ENCODE measurements at regions not wholly inside any gene's neighbourhood (a gene's known extent, or its start where the extent isn't known, plus 50 kb on each side); places are given as distances from the start of the nearest gene placed in this dataset.
A peak's percentile ranks its signal among the peaks of the same experiment; 100 is the strongest.
"Not testable (repeated sequence)": the region's sequence is repeated elsewhere in the genome, so short reads cannot be mapped to it uniquely, and the experiment has no call there.

DNA sequence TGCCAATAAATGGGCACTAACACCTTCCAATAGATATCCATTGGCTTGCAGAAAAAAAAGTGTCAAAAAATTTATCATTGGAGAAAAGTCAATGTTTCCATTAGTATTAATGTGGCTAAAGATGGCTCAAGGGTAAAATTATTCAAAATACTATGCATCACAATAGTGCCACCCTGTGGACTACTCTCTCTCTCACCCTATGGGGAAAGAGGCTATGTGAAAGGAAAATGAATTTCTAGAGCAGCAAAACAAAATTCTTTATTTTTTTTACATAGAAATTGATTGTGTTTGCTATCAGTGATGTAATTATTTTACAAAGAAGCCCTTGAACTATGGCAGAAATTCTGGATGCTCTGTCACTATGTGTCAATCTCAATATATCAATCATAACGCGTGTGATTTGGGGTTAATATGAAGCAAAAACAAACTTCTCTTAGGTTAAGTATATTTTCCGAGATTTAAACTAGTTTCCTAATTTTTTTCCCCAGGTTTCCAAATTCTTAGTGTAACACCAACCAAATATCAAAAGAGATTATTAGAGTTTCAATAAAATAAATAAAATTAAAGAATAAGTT, 193.9 kb downstream of the USP22 start:
- not testable (repeated sequence) for DNase-seq

DNA sequence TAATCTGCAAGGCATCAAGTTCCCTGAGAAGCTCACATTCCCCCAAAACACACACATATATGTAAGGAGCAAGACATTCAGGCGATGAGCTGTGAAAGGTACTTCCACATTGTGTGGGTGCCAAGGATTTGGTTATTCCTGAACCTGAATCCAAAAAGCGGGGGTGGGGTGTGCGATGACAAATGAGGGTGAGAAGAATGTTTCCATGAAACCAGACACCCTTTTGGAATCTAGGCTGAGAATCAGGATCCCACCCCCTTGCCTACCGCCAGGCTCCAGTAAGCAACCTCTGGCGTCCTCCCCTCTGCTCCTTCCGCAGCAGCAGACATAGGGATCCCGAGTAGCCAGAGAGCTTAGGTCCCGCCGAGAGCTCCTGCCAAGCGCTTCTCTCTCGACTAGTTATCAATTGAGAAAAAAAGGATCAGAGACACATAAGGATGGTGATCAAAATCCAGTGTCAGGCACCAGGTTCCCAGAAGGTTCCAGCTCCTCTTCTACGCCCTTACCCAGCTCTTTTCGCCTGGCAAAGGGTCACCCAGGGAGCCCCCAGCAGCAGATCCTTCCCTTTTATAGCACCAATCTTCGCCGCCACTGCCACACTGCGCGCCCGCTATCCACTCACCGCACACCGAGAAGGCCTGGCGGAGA, 191.1 kb downstream of the USP22 start:
- peak; percentile 39 for DNase-seq

GRCh38 chr17:20852239-20852989, 190.4 kb downstream of the USP22 start:
- DNase-seq, result peak; percentile 30

DNA sequence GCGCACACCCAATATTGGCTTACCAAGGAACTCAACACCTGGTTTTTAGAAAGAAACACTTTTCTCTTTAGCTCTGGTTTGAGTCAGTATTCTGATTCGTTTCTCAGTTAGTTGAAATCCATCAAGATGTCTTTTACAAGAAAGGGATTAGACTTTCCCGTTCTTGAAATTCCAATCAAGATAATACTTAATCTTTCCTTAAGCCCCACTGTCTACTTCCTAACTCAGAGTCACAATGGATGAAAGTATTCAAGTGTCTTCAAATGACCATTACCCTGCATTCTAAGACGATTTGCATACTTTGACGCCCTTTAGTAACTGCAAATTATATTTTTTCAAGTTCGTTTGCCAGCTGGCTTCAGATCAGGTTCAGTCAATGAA, 189.8 kb downstream of the USP22 start:
- DNase-seq, result no peak

- DNase-seq, result not testable (repeated sequence)
Observed at GRCh38 chr17:20855910-20856470, 186.8 kb downstream of the USP22 start.

- DNase-seq, result not testable (repeated sequence)
Observed at GRCh38 chr17:20866444-20867209, 176.2 kb downstream of the USP22 start.

GRCh38 chr17:20867436-20867937, 175.3 kb downstream of the USP22 start:
- not testable (repeated sequence) for DNase-seq

DNA sequence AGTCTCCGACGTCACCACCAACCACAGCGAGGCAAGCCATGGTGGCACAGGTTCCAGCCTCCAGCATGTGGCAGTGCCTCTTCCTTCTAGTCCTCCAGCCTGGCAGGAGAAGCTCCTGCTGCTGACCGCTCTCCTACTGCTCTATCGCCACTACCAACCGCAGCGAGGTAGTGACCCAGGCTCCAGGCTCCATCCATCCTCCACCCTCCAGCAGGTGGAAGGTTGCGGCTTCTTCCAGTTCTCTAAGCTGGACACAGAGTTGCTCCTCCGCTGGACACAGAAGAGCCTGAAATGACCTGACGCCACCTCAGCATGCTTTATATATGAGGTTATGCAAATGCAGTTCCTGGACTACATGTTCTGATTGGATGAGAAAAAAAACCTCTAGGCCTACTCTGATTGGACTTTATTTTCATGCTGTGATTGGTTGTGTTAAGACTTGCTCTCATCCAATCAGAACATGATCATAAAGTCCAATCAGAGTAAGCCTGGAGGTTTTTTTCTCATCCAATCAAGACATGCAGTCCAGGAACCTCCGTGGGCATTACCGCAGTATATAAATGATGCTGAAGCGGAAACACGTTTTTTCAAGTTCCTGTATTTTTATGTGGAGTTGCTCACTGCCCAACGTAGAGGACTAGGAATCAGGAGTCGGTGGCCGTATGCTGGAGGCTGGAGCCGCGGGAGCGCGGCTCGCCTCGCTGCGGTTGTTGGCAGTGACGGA, 174.7 kb downstream of the USP22 start:
- DNase-seq, result not testable (repeated sequence)

DNA sequence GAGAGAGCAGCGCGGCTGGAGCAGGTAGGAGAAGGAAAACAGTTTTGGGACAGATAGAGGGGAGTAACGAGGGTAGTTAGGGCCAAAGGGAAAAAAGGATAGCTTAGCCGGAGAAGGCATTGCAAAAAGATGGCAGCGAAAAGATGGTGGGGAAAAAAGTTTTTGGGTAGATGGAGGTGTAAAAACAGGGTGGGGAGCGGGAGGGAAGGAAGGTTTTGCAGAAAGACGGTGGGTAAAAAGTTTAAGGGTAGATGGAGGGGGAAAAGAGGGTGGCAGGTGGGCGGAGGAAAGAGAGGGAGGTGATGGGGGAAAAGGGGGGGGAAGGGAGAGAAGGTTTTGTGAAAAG, 174.2 kb downstream of the USP22 start:
- not testable (repeated sequence) for DNase-seq

DNA sequence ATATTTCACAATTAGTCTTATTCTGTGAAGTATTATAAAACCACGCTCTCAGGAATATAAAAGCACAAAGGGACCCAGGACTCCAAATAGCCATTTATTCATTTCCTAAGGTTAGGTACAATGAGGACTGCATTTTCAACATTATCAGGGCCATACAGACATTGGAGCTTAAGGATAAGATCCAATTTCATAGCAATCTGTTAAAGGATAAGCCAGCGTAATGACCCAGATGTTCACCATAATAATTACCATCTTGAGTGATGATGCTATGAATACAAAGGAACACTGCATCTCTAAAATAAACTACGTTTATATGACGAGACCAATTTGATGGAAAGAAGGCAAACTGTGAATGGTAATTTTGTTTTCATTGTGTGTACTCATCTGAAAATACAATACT, 169.6 kb downstream of the USP22 start:
- peak; percentile 44 for DNase-seq

DNA sequence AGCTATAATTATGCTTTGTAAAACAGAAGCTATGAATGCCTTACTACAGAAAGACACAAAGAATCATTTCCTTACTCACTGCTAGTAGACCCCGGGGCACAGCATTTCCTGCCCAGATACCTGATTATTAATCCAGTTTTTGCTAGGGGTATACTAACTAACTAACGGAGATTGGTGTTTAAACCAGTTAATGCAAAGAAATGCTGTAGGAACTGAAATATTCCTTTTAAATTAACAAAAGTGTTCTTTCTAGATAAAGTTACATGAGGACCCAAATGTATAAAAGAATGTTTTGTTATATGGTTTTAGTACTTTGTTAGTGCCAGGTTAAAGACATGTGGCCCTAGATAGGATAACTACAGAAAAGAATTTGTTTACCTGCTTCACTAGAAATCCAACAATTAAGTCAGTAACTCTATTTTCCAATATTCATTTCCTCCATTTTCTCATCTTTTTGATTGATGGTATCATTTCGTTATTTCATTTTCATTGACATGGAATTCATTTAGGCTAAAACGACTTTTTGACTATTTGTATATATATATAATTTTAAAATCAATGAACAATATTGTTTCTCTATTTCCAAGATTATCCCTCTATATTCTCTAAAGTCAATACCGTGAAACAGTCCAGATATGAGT, 169.0 kb downstream of the USP22 start:
- not testable (repeated sequence) for DNase-seq

- DNase-seq, result not testable (repeated sequence)
Observed at GRCh38 chr17:20877384-20877783, 165.4 kb downstream of the USP22 start.

DNA sequence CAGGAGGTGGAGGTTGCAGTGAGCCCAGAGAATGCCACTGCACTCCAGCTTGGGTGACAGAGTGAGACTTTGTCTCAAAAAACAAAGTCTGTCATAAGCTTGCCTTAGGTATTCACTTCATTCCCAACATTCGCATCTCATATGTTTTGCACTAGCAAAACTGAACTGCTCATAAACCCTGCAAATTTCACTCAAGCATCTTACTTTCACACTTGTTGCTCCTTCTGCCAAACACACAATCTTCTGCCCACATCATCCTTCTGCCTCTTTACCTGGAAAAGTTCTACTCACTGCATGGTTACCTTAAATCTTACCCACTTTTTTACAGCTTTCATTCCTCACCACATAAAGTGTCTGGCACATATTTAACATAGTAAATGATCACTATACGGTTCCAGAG, 152.5 kb downstream of the USP22 start:
- no peak for DNase-seq

- DNase-seq, result not testable (repeated sequence)
Observed at GRCh38 chr17:20895426-20895825, 147.4 kb downstream of the USP22 start.

GRCh38 chr17:20896153-20896649, 146.6 kb downstream of the USP22 start:
- DNase-seq, result no peak

DNA sequence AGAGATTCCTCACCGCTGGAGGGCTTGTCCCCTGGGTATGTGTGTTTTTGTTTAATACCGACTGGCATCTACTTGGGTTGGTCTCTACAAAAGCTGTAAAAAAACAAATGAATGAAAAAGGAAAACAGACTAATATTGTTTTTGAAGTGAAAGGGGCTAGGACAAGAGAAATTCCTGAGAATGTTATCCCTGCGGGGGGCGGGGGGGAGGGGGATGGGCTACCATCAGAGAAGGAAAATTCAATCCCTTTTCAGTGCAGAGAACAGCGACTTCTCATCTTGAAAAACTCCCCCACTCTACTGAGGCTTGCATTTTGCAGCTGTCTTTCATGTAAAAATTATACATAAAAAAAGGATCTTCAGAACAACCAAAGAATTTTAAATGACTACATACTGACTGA, 144.1 kb downstream of the USP22 start:
- not testable (repeated sequence) for DNase-seq

GRCh38 chr17:20902496-20902895, 140.3 kb downstream of the USP22 start:
- not testable (repeated sequence) for DNase-seq

- DNase-seq, result not testable (repeated sequence)
Observed at GRCh38 chr17:20903549-20903948, 139.3 kb downstream of the USP22 start.

GRCh38 chr17:20908313-20909267, 134.2 kb downstream of the USP22 start:
- peak; percentile 87 for DNase-seq

GRCh38 chr17:20914658-20915057, 128.2 kb downstream of the USP22 start:
- DNase-seq, result no peak
